HEK293T (cell line): ENCODE measurements at regions not wholly inside any gene's neighbourhood (a gene's known extent, or its start where the extent isn't known, plus 50 kb on each side); places are given as distances from the start of the nearest gene placed in this dataset.

Experiments
- CTCF ChIA-PET: fragments of 350-600 bp; formaldehyde crosslinking; extraction: SDS; loops from one replicate; lab custom pipeline; 2021; ENCODE audit warnings: antibody characterized with exemption, inconsistent platforms; lab: Yijun Ruan, JAX
- POLR2A ChIA-PET: fragments of 350-600 bp; formaldehyde crosslinking; extraction: SDS; loops from one replicate; lab custom pipeline; 2020; ENCODE audit warnings: antibody characterized with exemption, inconsistent platforms; lab: Yijun Ruan, JAX
- DNase-seq: peaks from one replicate; pipeline ENCODE4 v3.0.0; 2012; ENCODE audit warnings: mixed read lengths; ENCODE audit errors: extremely low spot score
- ARNT ChIP-seq: fragments of 450-650 bp; IDR thresholded peaks from 2 replicates; pipeline ENCODE4 v1.6.1; 2017; ENCODE audit warnings: mild to moderate bottlenecking
- BHLHE40 ChIP-seq: fragments of 450-650 bp; IDR thresholded peaks from 2 replicates; pipeline ENCODE4 v1.6.1; 2016; ENCODE audit warnings: mild to moderate bottlenecking, moderate library complexity, borderline replicate concordance
- CTBP1 ChIP-seq: fragments of 450-650 bp; IDR thresholded peaks from 2 replicates; pipeline ENCODE4 v1.6.1; 2016; ENCODE audit warnings: borderline replicate concordance
- ELF4 ChIP-seq: fragments of 450-650 bp; IDR thresholded peaks from 2 replicates; pipeline ENCODE4 v1.6.1; 2017; ENCODE audit warnings: antibody characterized with exemption
- FOXA1 ChIP-seq: fragments of 450-650 bp; IDR thresholded peaks from 2 replicates; pipeline ENCODE4 v1.6.1; 2016; ENCODE audit warnings: mild to moderate bottlenecking
- FOXK2 ChIP-seq: fragments of 450-650 bp; IDR thresholded peaks from 2 replicates; pipeline ENCODE4 v1.6.1; 2016; ENCODE audit warnings: mild to moderate bottlenecking
- FOXM1 ChIP-seq: fragments of 450-650 bp; IDR thresholded peaks from 2 replicates; pipeline ENCODE4 v1.6.1; 2017; ENCODE audit warnings: mild to moderate bottlenecking, borderline replicate concordance
- HDGF ChIP-seq: fragments of 450-650 bp; IDR thresholded peaks from 2 replicates; pipeline ENCODE4 v1.6.1; 2017; ENCODE audit warnings: antibody characterized with exemption, borderline replicate concordance
- L3MBTL2 ChIP-seq: fragments of 450-650 bp; conservative IDR thresholded peaks from 2 replicates; pipeline ENCODE4 v1.6.1; 2016; ENCODE audit warnings: mild to moderate bottlenecking
- LEF1 ChIP-seq: fragments of 450-650 bp; IDR thresholded peaks from 2 replicates; pipeline ENCODE4 v1.6.1; 2017; ENCODE audit warnings: mild to moderate bottlenecking, borderline replicate concordance
- NFRKB ChIP-seq: fragments of 450-650 bp; IDR thresholded peaks from 2 replicates; pipeline ENCODE4 v1.6.1; 2016; ENCODE audit warnings: mild to moderate bottlenecking, moderate library complexity
- SP1 ChIP-seq: fragments of 450-650 bp; IDR thresholded peaks from 2 replicates; pipeline ENCODE4 v1.6.1; 2017
- SUZ12 ChIP-seq: fragments of 450-650 bp; IDR thresholded peaks from 2 replicates; pipeline ENCODE4 v1.6.1; 2016; ENCODE audit warnings: mild to moderate bottlenecking
- TARDBP ChIP-seq: fragments of 450-650 bp; IDR thresholded peaks from 2 replicates; pipeline ENCODE4 v1.6.1; 2016
- ZNF384 ChIP-seq: fragments of 450-650 bp; IDR thresholded peaks from 2 replicates; pipeline ENCODE4 v1.6.1; 2016
- TF ChIP-seq, protein P1 (sequence below): fragments of 450-650 bp; IDR thresholded peaks from 2 replicates; pipeline ENCODE4 v1.6.1; 2016

DNA sequence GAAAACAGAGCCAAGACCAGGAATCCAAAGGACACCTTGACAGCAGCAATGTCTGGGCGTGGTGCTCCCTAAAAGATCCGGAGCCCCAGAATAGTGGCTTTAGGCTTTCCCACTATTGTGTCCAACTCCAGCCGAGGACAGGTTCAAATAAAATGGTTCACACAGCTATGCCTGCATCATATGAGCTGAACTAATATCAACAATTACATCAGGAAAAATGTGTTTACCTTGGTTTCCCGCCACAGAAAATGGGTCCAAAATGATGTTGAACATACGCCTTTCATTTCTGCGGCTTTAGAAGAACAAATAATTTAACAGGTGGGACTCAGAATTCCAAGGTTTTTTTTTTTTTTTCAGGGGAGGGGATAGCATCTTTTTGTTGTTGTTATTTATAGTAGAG lies 93.6 kb downstream of the OSR1 start:
- ChIA-PET CTCF (no interaction called here), POLR2A (no interaction called here)
- TF ChIP-seq ELF4 (no peak), FOXK2 (no peak), L3MBTL2 (no peak), ARNT (no peak), CTBP1 (no peak), HDGF (no peak), NFRKB (no peak), FOXM1 (no peak), SUZ12 (no peak), SP1 (no peak), FOXA1 (no peak), LEF1 (no peak), TARDBP (no peak)
- TF ChIP-seq, protein P1, sequence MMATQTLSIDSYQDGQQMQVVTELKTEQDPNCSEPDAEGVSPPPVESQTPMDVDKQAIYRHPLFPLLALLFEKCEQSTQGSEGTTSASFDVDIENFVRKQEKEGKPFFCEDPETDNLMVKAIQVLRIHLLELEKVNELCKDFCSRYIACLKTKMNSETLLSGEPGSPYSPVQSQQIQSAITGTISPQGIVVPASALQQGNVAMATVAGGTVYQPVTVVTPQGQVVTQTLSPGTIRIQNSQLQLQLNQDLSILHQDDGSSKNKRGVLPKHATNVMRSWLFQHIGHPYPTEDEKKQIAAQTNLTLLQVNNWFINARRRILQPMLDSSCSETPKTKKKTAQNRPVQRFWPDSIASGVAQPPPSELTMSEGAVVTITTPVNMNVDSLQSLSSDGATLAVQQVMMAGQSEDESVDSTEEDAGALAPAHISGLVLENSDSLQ: no peak
- DNase-seq: no peak

DNA sequence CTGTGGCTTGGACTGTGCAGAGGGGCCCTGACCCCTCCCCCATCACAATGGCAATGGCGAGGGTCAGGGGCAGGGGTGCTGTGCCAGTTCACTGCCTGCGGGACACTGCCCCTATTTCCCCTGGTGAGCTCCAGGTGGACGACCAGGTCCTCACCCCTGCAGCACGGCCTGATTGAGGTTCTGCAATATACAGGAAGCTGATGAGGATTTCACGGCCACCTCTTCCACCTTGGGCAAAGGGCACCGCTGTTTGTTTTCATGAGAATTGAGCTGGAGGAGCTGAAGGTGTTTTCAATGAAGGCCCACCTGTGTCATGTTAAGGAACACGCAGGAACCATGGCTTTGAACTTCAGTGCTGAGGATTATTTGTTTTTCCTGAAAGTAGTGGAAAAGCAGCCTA lies 96.3 kb downstream of the OSR1 start:
- TF ChIP-seq FOXA1 (no peak), FOXM1 (no peak), SP1 (no peak), ELF4 (no peak), ARNT (no peak), FOXK2 (no peak), BHLHE40 (no peak), HDGF (no peak), ZNF384 (no peak), SUZ12 (no peak), L3MBTL2 (no peak)
- TF ChIP-seq, protein P1: no peak
- DNase-seq: no peak
- ChIA-PET POLR2A (no interaction called here), CTCF (no interaction called here)

DNA sequence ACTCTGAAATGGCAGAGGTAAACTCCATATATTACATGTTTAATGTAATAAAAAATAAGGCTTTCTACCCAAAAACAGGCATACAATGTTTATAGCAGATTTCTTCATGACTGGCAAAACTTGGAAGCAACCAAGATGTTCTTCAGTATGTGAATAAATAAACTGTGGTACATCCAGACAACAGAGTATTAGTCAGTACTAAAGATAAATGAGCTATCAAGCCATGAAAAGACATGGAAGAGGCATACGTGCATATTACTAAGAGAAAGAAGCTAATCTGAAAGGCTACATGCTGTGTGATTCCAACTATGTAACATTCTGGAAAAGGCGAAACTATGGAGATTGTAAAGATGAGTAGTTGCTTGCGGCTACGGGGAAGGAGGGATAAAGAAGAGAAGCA lies 97.4 kb downstream of the OSR1 start:
- ChIA-PET POLR2A (no interaction called here), CTCF (no interaction called here)
- TF ChIP-seq TARDBP (no peak), HDGF (no peak), LEF1 (no peak), FOXA1 (no peak), FOXK2 (no peak)
- no peak for DNase-seq

DNA sequence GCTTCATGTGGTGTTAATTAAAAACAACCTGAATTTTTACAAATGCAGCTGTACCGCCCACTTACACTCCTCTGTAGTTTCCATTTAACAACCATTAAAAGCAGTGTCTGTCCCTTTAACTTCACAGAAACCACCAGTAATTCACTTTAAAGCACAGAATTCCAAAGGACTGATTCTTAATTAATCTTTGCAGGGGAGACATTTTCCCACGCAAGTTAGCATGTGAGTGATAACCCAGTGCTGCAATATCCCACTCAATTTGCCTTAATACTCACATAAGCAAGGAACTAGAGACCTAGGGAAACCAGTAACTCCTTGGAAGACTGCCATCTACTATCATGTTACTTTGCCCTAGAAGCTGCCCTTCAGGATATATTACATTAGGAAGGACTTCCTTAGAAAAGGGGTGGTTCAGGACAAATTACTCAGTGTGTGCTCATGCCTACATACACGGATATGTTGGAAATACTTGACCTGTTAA lies 102.3 kb downstream of the OSR1 start:
- DNase-seq: no peak
- POLR2A ChIA-PET: no interaction called here
- CTCF ChIA-PET: no interaction called here
- TF ChIP-seq SP1: no peak
- TF ChIP-seq, protein P1: no peak

DNA sequence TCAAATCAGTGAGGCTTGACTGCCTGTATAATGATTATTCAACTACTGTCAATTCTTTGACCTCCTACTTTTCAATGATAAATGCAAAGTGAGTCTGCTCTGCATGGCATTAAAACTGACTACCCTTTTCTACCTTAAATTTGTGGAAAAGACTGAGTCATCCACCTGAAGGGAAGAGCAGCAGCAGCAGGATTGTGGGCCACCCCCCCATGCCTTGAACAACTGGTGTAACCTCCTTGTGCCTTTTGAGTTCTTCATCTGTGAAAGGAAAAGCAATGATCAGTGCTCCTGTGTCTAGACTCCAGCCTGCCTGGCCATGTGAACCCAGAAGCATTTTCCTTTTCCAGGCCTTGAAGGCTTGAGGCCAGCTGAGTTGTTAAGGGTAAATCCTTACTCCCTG lies 102.9 kb downstream of the OSR1 start:
- DNase-seq: no peak
- no peak for TF ChIP-seq SUZ12
- ChIA-PET POLR2A (no interaction called here), CTCF (no interaction called here)

DNA sequence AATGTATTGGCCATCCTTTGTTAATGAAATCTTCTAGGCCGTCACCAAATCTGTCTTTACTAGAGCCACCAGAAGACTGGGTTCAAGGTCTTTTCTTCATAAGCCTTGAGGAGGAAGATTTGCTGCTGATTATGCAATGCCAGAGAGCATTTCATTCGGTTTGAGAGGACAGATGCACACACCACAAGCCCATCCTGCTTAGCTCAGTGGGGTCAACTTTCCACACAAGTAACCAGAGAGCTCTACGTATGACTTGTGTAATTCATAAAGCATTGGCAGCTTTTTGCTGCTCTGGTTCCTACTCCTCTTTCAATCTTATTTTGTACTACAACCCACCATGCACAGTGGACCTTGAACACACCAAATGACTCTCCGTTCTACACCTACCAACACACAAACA lies 106.9 kb downstream of the OSR1 start:
- TF ChIP-seq CTBP1 (no peak), FOXA1 (no peak), ELF4 (no peak), FOXM1 (no peak), TARDBP (no peak), NFRKB (no peak)
- POLR2A ChIA-PET: no interaction called here
- no peak for DNase-seq
- CTCF ChIA-PET: no interaction called here

DNA sequence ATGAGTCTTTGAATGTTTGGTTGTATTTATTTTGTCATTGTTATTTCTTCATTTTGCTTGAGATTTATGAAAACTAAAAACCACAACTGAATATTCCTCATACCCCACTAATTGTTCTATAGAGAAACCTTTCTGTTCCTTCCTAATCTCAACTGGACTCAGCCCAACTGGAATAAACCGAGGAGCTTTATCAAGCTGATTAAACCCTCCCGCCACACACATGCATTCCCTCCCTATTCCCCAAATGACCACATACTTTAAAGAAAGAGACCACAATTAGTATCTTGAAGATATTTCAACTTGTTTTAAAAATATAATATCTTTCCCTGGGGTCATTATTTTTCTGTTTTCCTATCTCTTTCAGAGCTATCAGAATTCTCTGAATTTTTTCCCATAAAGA lies 107.5 kb downstream of the OSR1 start:
- CTCF ChIA-PET: no interaction called here
- no peak for TF ChIP-seq LEF1
- TF ChIP-seq, protein P1: no peak
- TF ChIP-seq CTBP1: no peak
- TF ChIP-seq HDGF: no peak
- no peak for TF ChIP-seq FOXK2
- TF ChIP-seq L3MBTL2: no peak
- TF ChIP-seq FOXA1: no peak
- no peak for TF ChIP-seq SP1
- TF ChIP-seq ARNT: no peak
- no peak for TF ChIP-seq TARDBP
- POLR2A ChIA-PET: no interaction called here
- no peak for DNase-seq
